HG02623 (cell line): ENCODE measurements at regions not wholly inside any gene's neighbourhood (a gene's known extent, or its start where the extent isn't known, plus 50 kb on each side); places are given as distances from the start of the nearest gene placed in this dataset.
"Not testable (repeated sequence)": the region's sequence is repeated elsewhere in the genome, so short reads cannot be mapped to it uniquely, and the experiment has no call there.

ENCODE experiments used
- ATAC-seq: cut with Tn5 transposase; IDR thresholded peaks from one replicate; pipeline ENCODE4 v1.9.1; 2021; ENCODE audit warnings: moderate library complexity; ENCODE audit not compliant: unreplicated experiment

GRCh38 chr1:178639326-178639725 lies 85.7 kb upstream of the RALGPS2 start:
- no peak for ATAC-seq

GRCh38 chr1:178642282-178642681 lies 82.8 kb upstream of the RALGPS2 start:
- ATAC-seq = no peak

GRCh38 chr1:178643349-178643748 lies 81.7 kb upstream of the RALGPS2 start:
- no peak for ATAC-seq

GRCh38 chr1:178643831-178644230 lies 81.2 kb upstream of the RALGPS2 start:
- no peak for ATAC-seq

GRCh38 chr1:178644308-178645120 lies 80.5 kb upstream of the RALGPS2 start:
- no peak for ATAC-seq

- no peak for ATAC-seq
These were observed 79.8 kb upstream of the RALGPS2 start for GRCh38 chr1:178645157-178645807.

- no peak for ATAC-seq
These were observed 79.2 kb upstream of the RALGPS2 start for GRCh38 chr1:178645808-178646200.

GRCh38 chr1:178646821-178647220 lies 78.2 kb upstream of the RALGPS2 start:
- ATAC-seq = no peak

- ATAC-seq = no peak
These were observed 76.9 kb upstream of the RALGPS2 start for GRCh38 chr1:178648151-178648550.

- no peak for ATAC-seq
These were observed 75.3 kb upstream of the RALGPS2 start for GRCh38 chr1:178649582-178650350.

- no peak for ATAC-seq
These were observed 74.0 kb upstream of the RALGPS2 start for GRCh38 chr1:178650934-178651511.

- no peak for ATAC-seq
These were observed 73.3 kb upstream of the RALGPS2 start for GRCh38 chr1:178651742-178652141.

GRCh38 chr1:178652506-178653490 lies 72.2 kb upstream of the RALGPS2 start:
- ATAC-seq = no peak

- ATAC-seq = peak; percentile 42
These were observed 65.2 kb upstream of the RALGPS2 start for GRCh38 chr1:178659789-178660208.

GRCh38 chr1:178660461-178660860 lies 64.6 kb upstream of the RALGPS2 start:
- ATAC-seq = no peak

- ATAC-seq = peak; percentile 70
These were observed 60.8 kb upstream of the RALGPS2 start for GRCh38 chr1:178664278-178664677.

- no peak for ATAC-seq
These were observed 59.5 kb upstream of the RALGPS2 start for GRCh38 chr1:178665579-178665978.

- ATAC-seq = not testable (repeated sequence)
These were observed 58.2 kb upstream of the RALGPS2 start for GRCh38 chr1:178666891-178667290.

GRCh38 chr1:178672434-178672833 lies 52.6 kb upstream of the RALGPS2 start:
- no peak for ATAC-seq

- not testable (repeated sequence) for ATAC-seq
These were observed 50.5 kb upstream of the RALGPS2 start for GRCh38 chr1:178674559-178674958.
